ENCODE measurements at regions not wholly inside any gene's neighbourhood (a gene's known extent, or its start where the extent isn't known, plus 50 kb on each side); places are given as distances from the start of the nearest gene placed in this dataset.

DNA sequence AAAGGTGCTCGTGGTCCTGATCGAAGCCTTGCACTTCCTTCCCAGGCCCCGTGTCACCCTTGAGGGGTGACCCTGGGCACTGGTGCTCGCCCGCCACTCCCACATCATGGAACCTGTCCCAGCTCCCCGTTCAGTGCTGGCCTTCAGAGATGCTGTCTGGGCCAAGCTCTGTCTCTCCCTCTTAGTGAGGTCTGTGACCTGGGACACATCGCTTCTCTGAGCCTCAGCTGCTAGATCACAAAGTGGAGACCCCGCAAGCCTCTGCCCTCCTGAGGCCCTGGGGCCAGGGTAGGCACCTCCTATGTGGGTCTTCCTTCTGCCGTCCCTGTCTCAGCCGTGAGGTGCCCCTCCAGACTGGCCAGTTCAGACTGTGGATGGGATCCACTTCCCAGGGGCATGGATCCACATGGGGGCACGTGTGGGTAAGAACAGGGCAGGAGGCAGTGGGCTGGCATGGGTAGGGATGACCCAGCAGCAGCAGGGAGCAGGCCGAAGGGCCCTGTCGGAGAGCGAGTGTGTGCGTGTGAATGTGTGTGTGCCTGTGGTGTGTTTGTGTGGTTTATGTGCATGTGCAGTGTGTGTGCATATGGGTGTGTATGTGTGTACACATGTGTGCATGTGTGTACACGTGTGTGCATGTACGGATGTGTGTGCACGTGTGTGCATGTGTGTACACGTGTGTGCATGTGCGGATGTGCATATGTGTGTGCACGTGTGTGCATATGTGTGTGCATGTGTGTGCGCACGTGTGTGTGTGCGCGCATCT, 1073.7 kb downstream of the BRD1 start:
- no peak for TF ChIP-seq SPI1 (IDR thresholded peaks at IDR 0.05; ENCODE audit: borderline replicate concordance, low read depth)
- TF ChIP-seq POLR2AphosphoS5 (IDR thresholded peaks at IDR 0.05; ENCODE audit: low read depth), result no peak
- TF ChIP-seq, protein P1, sequence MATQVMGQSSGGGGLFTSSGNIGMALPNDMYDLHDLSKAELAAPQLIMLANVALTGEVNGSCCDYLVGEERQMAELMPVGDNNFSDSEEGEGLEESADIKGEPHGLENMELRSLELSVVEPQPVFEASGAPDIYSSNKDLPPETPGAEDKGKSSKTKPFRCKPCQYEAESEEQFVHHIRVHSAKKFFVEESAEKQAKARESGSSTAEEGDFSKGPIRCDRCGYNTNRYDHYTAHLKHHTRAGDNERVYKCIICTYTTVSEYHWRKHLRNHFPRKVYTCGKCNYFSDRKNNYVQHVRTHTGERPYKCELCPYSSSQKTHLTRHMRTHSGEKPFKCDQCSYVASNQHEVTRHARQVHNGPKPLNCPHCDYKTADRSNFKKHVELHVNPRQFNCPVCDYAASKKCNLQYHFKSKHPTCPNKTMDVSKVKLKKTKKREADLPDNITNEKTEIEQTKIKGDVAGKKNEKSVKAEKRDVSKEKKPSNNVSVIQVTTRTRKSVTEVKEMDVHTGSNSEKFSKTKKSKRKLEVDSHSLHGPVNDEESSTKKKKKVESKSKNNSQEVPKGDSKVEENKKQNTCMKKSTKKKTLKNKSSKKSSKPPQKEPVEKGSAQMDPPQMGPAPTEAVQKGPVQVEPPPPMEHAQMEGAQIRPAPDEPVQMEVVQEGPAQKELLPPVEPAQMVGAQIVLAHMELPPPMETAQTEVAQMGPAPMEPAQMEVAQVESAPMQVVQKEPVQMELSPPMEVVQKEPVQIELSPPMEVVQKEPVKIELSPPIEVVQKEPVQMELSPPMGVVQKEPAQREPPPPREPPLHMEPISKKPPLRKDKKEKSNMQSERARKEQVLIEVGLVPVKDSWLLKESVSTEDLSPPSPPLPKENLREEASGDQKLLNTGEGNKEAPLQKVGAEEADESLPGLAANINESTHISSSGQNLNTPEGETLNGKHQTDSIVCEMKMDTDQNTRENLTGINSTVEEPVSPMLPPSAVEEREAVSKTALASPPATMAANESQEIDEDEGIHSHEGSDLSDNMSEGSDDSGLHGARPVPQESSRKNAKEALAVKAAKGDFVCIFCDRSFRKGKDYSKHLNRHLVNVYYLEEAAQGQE (IDR thresholded peaks at IDR 0.05; ENCODE audit: insufficient replicate concordance, low read depth), result no peak
- TF ChIP-seq, protein P2, sequence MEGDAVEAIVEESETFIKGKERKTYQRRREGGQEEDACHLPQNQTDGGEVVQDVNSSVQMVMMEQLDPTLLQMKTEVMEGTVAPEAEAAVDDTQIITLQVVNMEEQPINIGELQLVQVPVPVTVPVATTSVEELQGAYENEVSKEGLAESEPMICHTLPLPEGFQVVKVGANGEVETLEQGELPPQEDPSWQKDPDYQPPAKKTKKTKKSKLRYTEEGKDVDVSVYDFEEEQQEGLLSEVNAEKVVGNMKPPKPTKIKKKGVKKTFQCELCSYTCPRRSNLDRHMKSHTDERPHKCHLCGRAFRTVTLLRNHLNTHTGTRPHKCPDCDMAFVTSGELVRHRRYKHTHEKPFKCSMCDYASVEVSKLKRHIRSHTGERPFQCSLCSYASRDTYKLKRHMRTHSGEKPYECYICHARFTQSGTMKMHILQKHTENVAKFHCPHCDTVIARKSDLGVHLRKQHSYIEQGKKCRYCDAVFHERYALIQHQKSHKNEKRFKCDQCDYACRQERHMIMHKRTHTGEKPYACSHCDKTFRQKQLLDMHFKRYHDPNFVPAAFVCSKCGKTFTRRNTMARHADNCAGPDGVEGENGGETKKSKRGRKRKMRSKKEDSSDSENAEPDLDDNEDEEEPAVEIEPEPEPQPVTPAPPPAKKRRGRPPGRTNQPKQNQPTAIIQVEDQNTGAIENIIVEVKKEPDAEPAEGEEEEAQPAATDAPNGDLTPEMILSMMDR (IDR thresholded peaks at IDR 0.05; ENCODE audit: insufficient read depth, low read length), result no peak
- TF ChIP-seq GABPA (IDR thresholded peaks at IDR 0.05; ENCODE audit: low read depth), result no peak
- Histone ChIP-seq H3K27me3 (ENCODE audit: insufficient read depth, poor library complexity, severe bottlenecking) (no peaks in the 10 kb centered on the region), H3K4me3 (replicated peaks; ENCODE audit: insufficient read depth, low read length) (no peak overlapping the region), H3K27ac (replicated peaks) (no peak overlapping the region)
- DNase-seq (ENCODE audit: low read depth in 1 of 2, low spot score in 1 of 2), result no peak

DNA sequence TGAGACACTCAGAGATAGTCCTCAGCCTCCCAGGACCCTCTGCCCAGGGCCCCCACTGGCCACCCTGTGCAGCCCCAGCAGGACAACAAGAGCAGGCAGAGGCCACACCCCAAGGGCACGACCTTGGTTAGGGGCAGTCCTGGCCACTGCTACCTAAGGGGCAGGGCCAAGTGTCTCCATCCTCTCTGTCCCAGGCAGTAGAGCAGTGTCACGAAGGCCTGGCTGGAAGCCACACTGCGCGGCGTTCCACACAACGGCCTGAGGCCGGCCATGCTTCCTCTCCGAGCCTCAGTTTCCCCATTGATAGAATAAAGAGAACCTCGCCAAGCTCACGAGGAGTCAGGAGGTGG, 1074.3 kb downstream of the BRD1 start:
- TF ChIP-seq, protein P1 (IDR thresholded peaks at IDR 0.05; ENCODE audit: insufficient replicate concordance, low read depth), result no peak
- TF ChIP-seq POLR2AphosphoS5 (IDR thresholded peaks at IDR 0.05; ENCODE audit: low read depth), result no peak
- no peak for TF ChIP-seq SPI1 (IDR thresholded peaks at IDR 0.05; ENCODE audit: borderline replicate concordance, low read depth)
- Histone ChIP-seq H3K4me3 (replicated peaks; ENCODE audit: insufficient read depth, low read length) (no peak overlapping the region), H3K27me3 (ENCODE audit: insufficient read depth, poor library complexity, severe bottlenecking) (no peaks in the 10 kb centered on the region), H3K27ac (replicated peaks) (no peak overlapping the region)
- no peak for DNase-seq (ENCODE audit: low read depth in 1 of 2, low spot score in 1 of 2)

DNA sequence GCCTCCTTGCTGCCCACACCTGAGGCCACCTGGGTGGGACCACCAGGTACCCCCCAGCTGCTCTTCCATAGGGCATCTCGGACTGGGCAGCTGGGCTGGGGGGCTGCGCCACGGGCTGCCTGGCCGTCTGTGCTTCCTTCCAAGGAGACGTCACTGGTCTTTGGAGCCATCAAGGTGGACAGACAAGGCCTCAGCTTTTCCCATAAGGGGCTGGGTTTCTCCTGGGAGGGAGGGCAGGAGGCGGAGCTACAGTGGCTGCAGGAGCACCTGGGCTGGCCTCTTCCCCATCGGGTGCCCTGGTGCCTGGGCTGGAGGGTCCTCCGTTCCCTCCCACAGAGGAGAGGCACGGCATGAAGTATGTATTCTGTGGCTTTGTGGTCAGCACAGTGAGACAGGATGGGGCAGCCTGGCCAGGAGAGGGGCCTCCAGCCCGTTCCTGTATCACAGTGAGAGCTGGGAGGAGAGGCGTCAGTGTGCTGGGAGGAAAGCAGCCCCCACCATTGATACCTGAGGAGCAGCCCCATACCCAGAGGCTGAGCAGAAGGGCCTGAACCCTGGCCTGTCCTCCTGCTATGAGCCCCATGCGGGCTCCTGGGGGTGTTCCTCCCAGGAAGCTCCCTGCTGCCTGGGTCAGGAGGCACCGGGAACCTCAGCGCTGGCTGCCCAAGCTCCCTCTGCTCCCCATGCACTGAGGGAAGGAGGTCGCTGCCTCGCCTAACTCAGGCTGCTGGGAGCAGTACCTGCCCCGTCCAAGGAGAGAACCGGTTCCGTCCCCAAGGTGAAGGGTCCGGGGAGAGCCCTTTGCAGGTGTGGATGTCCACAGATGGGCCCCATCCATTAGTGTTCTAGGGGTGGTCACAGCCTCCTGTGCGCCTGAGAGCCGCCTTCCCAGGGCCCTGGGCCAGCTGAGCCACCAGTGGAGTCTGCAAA, 1075.0 kb downstream of the BRD1 start:
- no peak for TF ChIP-seq GABPA (IDR thresholded peaks at IDR 0.05; ENCODE audit: low read depth)
- TF ChIP-seq, protein P2 (IDR thresholded peaks at IDR 0.05; ENCODE audit: insufficient read depth, low read length), result no peak
- TF ChIP-seq, protein P1 (IDR thresholded peaks at IDR 0.05; ENCODE audit: insufficient replicate concordance, low read depth), result no peak
- TF ChIP-seq POLR2AphosphoS5 (IDR thresholded peaks at IDR 0.05; ENCODE audit: low read depth), result no peak
- TF ChIP-seq SPI1 (IDR thresholded peaks at IDR 0.05; ENCODE audit: borderline replicate concordance, low read depth), result no peak
- no peak overlapping the region for H3K4me3 ChIP-seq (replicated peaks; ENCODE audit: insufficient read depth, low read length)
- no peak for DNase-seq (ENCODE audit: low read depth in 1 of 2, low spot score in 1 of 2)
- H3K27ac ChIP-seq (replicated peaks), result no peak overlapping the region
- no peaks in the 10 kb centered on the region for H3K27me3 ChIP-seq (ENCODE audit: insufficient read depth, poor library complexity, severe bottlenecking)

Measured in HL-60 (cell line).